B cell (primary cell): ENCODE measurements at regions not wholly inside any gene's neighbourhood (a gene's known extent, or its start where the extent isn't known, plus 50 kb on each side); places are given as distances from the start of the nearest gene placed in this dataset.

Source experiments
- ATAC-seq: fragments of 200-7000 bp; cut with Tn5 transposase; one replicate; pipeline ENCODE4 v1.10.0; 2021; ENCODE audit warnings: low read depth, mild to moderate bottlenecking, moderate number of reproducible peaks, moderate library complexity
- CTCF ChIA-PET: fragments of 350-600 bp; sonication (Branson Sonifier 250); formaldehyde crosslinking; loops from one replicate; lab custom pipeline; 2021; ENCODE audit warnings: antibody characterized with exemption, inconsistent platforms; lab: Charles Lee
- POLR2A ChIA-PET: fragments of 350-600 bp; sonication (Branson Sonifier 250); formaldehyde crosslinking; loops from one replicate; lab custom pipeline; 2021; ENCODE audit warnings: antibody characterized with exemption; lab: Charles Lee
- DNase-seq: peaks from one replicate; pipeline ENCODE4 v3.0.0; 2013
- H2AFZ ChIP-seq: 2 replicates; pipeline ENCODE4 v1.6.1; 2012; ENCODE audit warnings: mild to moderate bottlenecking, low read depth, low read length; ENCODE audit not compliant: insufficient read depth, poor library complexity, severe bottlenecking
- H3K27ac ChIP-seq, 2 donors: 1 replicate in 1 of 2; 2 replicates in 1 of 2; pipeline ENCODE4 v1.5.1; 2012 to 2013; ENCODE audit warnings: low read length in 2 of 2, mild to moderate bottlenecking in 2 of 2, moderate library complexity in 1 of 2
- H3K27me3 ChIP-seq, 4 experiments: fragments of 200-600 bp in 1 of 4; sonication (generic) in 1 of 4; replicated peaks in 1 of 4; 1 replicate in 2 of 4; 2 replicates in 2 of 4; pipeline versions ENCODE4 v1.6.1 to v1.7.0; 2013 to 2016; ENCODE audit warnings: low read length in 3 of 4, mild to moderate bottlenecking in 2 of 4, mixed read lengths in 1 of 4, moderate library complexity in 1 of 4; ENCODE audit not compliant: insufficient read depth in 4 of 4, control insufficient read depth in 3 of 4; ENCODE audit errors: control extremely low read depth in 1 of 4
- H3K36me3 ChIP-seq, 2 experiments: replicated peaks in 1 of 2; 1 replicate in 1 of 2; 2 replicates in 1 of 2; pipeline versions ENCODE4 v1.6.1 to v1.7.1; 2013; ENCODE audit warnings: low read length in 1 of 2; ENCODE audit not compliant: insufficient read depth in 2 of 2, control insufficient read depth in 1 of 2; ENCODE audit errors: control extremely low read depth in 1 of 2, extremely low read depth in 1 of 2
- H3K4me1 ChIP-seq, 2 donors: fragments of 200-600 bp in 1 of 2; sonication (generic) in 1 of 2; 1 replicate in 1 of 2; 2 replicates in 1 of 2; pipeline versions ENCODE4 v1.5.1 to v1.6.1; 2013 to 2017; ENCODE audit warnings: low read length in 2 of 2; ENCODE audit not compliant: control insufficient read depth in 2 of 2, insufficient read depth in 2 of 2
- H3K4me2 ChIP-seq: replicated peaks from 2 replicates; pipeline ENCODE3; 2012; ENCODE audit warnings: mild to moderate bottlenecking, low read depth, low read length; ENCODE audit not compliant: poor library complexity, severe bottlenecking
- H3K4me3 ChIP-seq, 5 experiments: fragments of 200-600 bp in 1 of 5; sonication (generic) in 1 of 5; 1 replicate in 3 of 5; 2 replicates in 2 of 5; pipeline versions ENCODE4 v1.5.1 to v1.7.0; 2011 to 2016; ENCODE audit warnings: low read length in 4 of 5, mild to moderate bottlenecking in 4 of 5, low read depth in 2 of 5, control low read depth in 1 of 5, moderate library complexity in 1 of 5; ENCODE audit not compliant: insufficient read depth in 1 of 5; ENCODE audit errors: control extremely low read depth in 1 of 5, extremely low read depth in 1 of 5
- H3K79me2 ChIP-seq: fragments of 200-600 bp; sonication (generic); one replicate; pipeline ENCODE4 v1.6.0; 2016; ENCODE audit warnings: low read length; ENCODE audit not compliant: control insufficient read depth, insufficient read depth
- H3K9ac ChIP-seq: fragments of 200-600 bp; sonication (generic); 2 replicates; pipeline ENCODE4 v1.6.1; 2017; ENCODE audit warnings: mild to moderate bottlenecking, low read length, moderate library complexity
- H3K9me3 ChIP-seq, 3 donors: one replicate each; pipeline versions ENCODE4 v1.6.1 to v1.7.1; 2013; ENCODE audit warnings: low read length in 2 of 3; ENCODE audit not compliant: control insufficient read depth in 2 of 3, insufficient read depth in 1 of 3; ENCODE audit errors: control extremely low read depth in 1 of 3
- H4K20me1 ChIP-seq: 2 replicates; pipeline ENCODE4 v1.6.0; 2012; ENCODE audit warnings: mild to moderate bottlenecking, low read length; ENCODE audit not compliant: insufficient read depth, control insufficient read depth, poor library complexity, severe bottlenecking
- H3K27ac Mint-ChIP-seq: one replicate; pipeline ENCODE4 v1.8.0; 2021; ENCODE audit warnings: mixed read lengths
- H3K27me3 Mint-ChIP-seq: one replicate; pipeline ENCODE4 v1.8.0; 2021; ENCODE audit warnings: mixed read lengths
- H3K4me1 Mint-ChIP-seq: one replicate; pipeline ENCODE4 v1.8.0; 2021; ENCODE audit warnings: mixed read lengths
- H3K4me3 Mint-ChIP-seq: one replicate; pipeline ENCODE4 v1.8.0; 2021; ENCODE audit warnings: mixed read lengths
- H3K9me3 Mint-ChIP-seq: one replicate; pipeline ENCODE4 v1.8.0; 2022; ENCODE audit warnings: mixed read lengths; ENCODE audit not compliant: insufficient read depth
- CTCF ChIP-seq: fragments of 200-600 bp; IDR thresholded peaks from one replicate; pipeline ENCODE4 v1.8.0; 2022; ENCODE audit warnings: antibody characterized with exemption, mild to moderate bottlenecking
- EZH2 ChIP-seq: IDR thresholded peaks from 2 replicates; pipeline ENCODE4 v1.6.1; 2012; ENCODE audit warnings: borderline replicate concordance, low read depth, mild to moderate bottlenecking, moderate library complexity, low read length; ENCODE audit not compliant: insufficient read depth, poor library complexity, severe bottlenecking
- WGBS: methylation state at CpG from one replicate; pipeline ENCODE4 v1.1.5; 2013; ENCODE audit warnings: missing lambda C conversion rate; ENCODE audit not compliant: insufficient coverage; 5-methylcytosine and 5-hydroxymethylcytosine counted together
- intact Hi-C: fragments of 100-400 bp; cut with micrococcal nuclease; formaldehyde crosslinking; loops from one replicate; pipeline ENCODE4 v1.10.0; 2022

DNA sequence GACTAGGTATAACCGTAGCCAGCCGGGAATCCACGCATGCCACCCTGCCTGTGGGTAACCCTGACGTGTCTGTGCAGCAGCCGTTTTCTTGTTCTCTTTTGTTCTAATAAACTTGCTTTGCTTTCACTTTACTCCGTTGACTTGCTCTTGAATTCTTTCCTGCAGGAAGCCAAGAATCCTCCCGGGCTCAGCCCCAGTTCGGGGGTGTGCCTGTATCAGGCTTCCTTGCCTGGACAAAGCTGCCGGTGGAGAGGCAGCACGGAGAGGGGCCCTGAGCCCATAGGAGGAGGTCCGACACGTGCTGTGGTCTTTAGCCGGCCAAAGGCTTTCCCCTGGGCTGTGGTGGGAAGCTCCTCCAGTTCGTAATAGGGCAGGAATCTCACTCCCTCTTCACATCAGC, 256.5 kb upstream of the PPP2R2D start:
- TF ChIP-seq EZH2, result no peak
- no peak for TF ChIP-seq CTCF
- no peaks in the 10 kb centered on the region for H3K27me3 Mint-ChIP-seq
- H3K36me3 ChIP-seq, result no peaks in the 10 kb centered on the region
- H4K20me1 ChIP-seq, result no peaks in the 10 kb centered on the region
- H3K4me3 Mint-ChIP-seq, result no peak overlapping the region
- DNase-seq, result no peak
- H3K9me3 ChIP-seq, result peaks cover 0 to 30% (median 0%) of the 10 kb centered on the region in 3 donors
- H3K4me1 ChIP-seq, result no peaks in the 10 kb centered on the region
- no peak overlapping the region for H2AFZ ChIP-seq
- intact Hi-C loops, result no loop called here
- CTCF ChIA-PET, result no interaction called here
- no peak overlapping the region for H3K9ac ChIP-seq
- H3K27ac ChIP-seq, result no peak overlapping the region
- no peak overlapping the region for H3K4me3 ChIP-seq
- no peaks in the 10 kb centered on the region for H3K27me3 ChIP-seq
- no peak overlapping the region for H3K4me2 ChIP-seq
- POLR2A ChIA-PET, result no interaction called here
- whole genome bisulfite sequencing, result 61% methylated on average over 13 of the region's 14 CpGs
- H3K9me3 Mint-ChIP-seq, result peaks cover 2% of the 10 kb centered on the region
- ATAC-seq, result no peak
- no peak overlapping the region for H3K27ac Mint-ChIP-seq
- no peaks in the 10 kb centered on the region for H3K79me2 ChIP-seq
- no peaks in the 10 kb centered on the region for H3K4me1 Mint-ChIP-seq

DNA sequence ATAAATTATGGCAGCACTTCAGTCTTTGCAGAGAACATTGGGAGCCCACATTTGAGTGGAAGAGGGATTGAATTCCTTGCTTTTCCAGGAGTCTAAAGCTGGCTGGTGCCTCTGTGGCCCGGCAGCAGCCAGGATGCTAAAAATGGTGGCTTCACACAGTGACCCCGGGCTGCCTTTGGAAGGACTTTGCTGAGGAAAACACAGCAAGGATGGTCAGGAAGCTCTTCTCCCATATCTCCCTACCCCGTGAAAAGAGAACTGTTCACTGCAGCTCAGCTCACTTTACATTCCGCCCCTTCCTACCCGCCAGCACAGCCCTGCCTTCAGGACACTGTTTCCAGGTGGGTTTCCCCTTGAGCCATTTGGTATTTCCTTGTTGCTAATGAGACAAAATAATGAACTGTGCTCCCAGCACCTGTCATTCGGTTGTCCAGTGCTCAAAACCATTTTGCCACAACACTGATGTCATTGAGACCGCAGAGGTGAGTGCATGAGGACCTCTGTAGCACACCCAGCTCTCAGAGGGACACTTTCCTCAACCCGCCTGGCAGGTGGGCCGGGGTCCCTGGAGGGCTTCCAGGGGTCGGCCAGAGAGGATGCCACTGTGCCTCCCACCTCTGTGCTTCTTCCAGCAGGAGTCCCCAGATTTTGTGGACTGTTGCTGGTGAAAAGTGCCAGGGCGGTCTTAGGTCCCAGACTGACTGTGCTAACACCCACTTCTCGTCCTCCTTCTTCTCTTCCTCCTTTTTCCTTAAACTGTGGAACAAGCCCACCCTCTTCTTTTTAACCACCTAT, 255.7 kb upstream of the PPP2R2D start:
- H3K27me3 Mint-ChIP-seq, result no peaks in the 10 kb centered on the region
- ChIA-PET POLR2A (no interaction called here), CTCF (no interaction called here)
- no peaks in the 10 kb centered on the region for H3K36me3 ChIP-seq
- H3K4me1 ChIP-seq, result no peaks in the 10 kb centered on the region
- no peak overlapping the region for H3K27ac ChIP-seq
- H3K4me3 ChIP-seq, result no peak overlapping the region
- no peak overlapping the region for H3K9ac ChIP-seq
- DNase-seq (no peak), ATAC-seq (no peak)
- H3K27me3 ChIP-seq, result no peaks in the 10 kb centered on the region
- H3K4me1 Mint-ChIP-seq, result no peaks in the 10 kb centered on the region
- WGBS, result 88% methylated on average over 11 of the region's 12 CpGs
- H3K4me2 ChIP-seq, result no peak overlapping the region
- intact Hi-C loops, result no loop called here
- H3K4me3 Mint-ChIP-seq, result no peak overlapping the region
- H2AFZ ChIP-seq, result no peak overlapping the region
- no peaks in the 10 kb centered on the region for H4K20me1 ChIP-seq
- TF ChIP-seq EZH2 (no peak), CTCF (no peak)
- no peaks in the 10 kb centered on the region for H3K79me2 ChIP-seq
- H3K9me3 ChIP-seq, result peaks cover 0 to 25% (median 0%) of the 10 kb centered on the region in 3 donors
- H3K9me3 Mint-ChIP-seq, result peaks cover 1% of the 10 kb centered on the region
- no peak overlapping the region for H3K27ac Mint-ChIP-seq
